K562 (cell line): ENCODE measurements at regions not wholly inside any gene's neighbourhood (a gene's known extent, or its start where the extent isn't known, plus 50 kb on each side); places are given as distances from the start of the nearest gene placed in this dataset.

Source experiments
- ATAC-seq: fragments of 200-7000 bp; cut with Tn5 transposase; 3 replicates; pipeline ENCODE4 v1.9.1; 2020; ENCODE audit warnings: moderate library complexity
- BruUV-seq: library from RNA; stranded (reverse); fragments of 400-500 nt; replicated peaks from 2 replicates; lab custom pipeline; 2021; lab: Mats Ljungman, UMichigan
- CTCF ChIA-PET: fragments of 300-600 bp; formaldehyde crosslinking; extraction: SDS; loops from one replicate; lab custom pipeline; 2021; ENCODE audit warnings: low intra/inter-chr PET ratio; lab: Yijun Ruan, JAX
- POLR2A ChIA-PET: fragments of 300-600, 350-650 bp; sonication (Branson Sonifier 250); formaldehyde crosslinking; extraction: SDS; loops from one replicate; lab custom pipeline; 2021; ENCODE audit warnings: antibody characterized with exemption, inconsistent platforms; lab: Yijun Ruan, JAX
- DNase-seq, 4 experiments: peaks; one replicate each; pipeline versions ENCODE4 v3.0.0 to v3.0.0-alpha.2; 2011 to 2018; ENCODE audit warnings: low spot score in 3 of 4, mixed read lengths in 3 of 4; ENCODE audit errors: extremely low read depth in 1 of 4
- FAIRE-seq: peaks from 2 replicates; lab custom pipeline; 2011; peaks lifted over from hg19 to GRCh38; lab: Jason Lieb, UNC
- H2AFZ ChIP-seq: 2 replicates; pipeline ENCODE4 v1.6.0; 2011; ENCODE audit warnings: low read depth, low read length, control low read depth, inconsistent platforms
- H3K27ac ChIP-seq: fragments of 200-600 bp; 3 replicates; pipeline ENCODE4 v1.8.0; 2011; ENCODE audit warnings: low read depth, mild to moderate bottlenecking, control low read depth, inconsistent platforms, low read length, moderate library complexity, mixed read lengths; ENCODE audit errors: extremely low read depth
- H3K27me3 ChIP-seq, 2 experiments: fragments of 300-600 bp in 1 of 2; 2 replicates in 1 of 2; 3 replicates in 1 of 2; pipeline versions ENCODE4 v1.6.0 to v1.8.0; 2011; ENCODE audit warnings: inconsistent platforms in 2 of 2, low read length in 2 of 2, mild to moderate bottlenecking in 1 of 2, mixed read lengths in 1 of 2, moderate library complexity in 1 of 2; ENCODE audit not compliant: control insufficient read depth in 2 of 2, insufficient read depth in 2 of 2
- H3K36me3 ChIP-seq: fragments of 300-600 bp; 3 replicates; pipeline ENCODE4 v1.8.0; 2011; ENCODE audit warnings: mild to moderate bottlenecking, low read length, inconsistent platforms; ENCODE audit not compliant: control insufficient read depth, insufficient read depth
- H3K4me1 ChIP-seq, 2 experiments: fragments of 200-600 bp in 1 of 2; replicated peaks in 1 of 2; 2 replicates in 1 of 2; 3 replicates in 1 of 2; pipeline versions ENCODE4 v1.5.1 to v1.8.0; 2011; ENCODE audit warnings: inconsistent platforms in 2 of 2, low read length in 2 of 2, mild to moderate bottlenecking in 1 of 2, mixed read lengths in 1 of 2, moderate library complexity in 1 of 2; ENCODE audit not compliant: control insufficient read depth in 2 of 2, insufficient read depth in 2 of 2
- H3K4me2 ChIP-seq: 2 replicates; pipeline ENCODE4 v1.6.1; 2011; ENCODE audit warnings: low read length, control low read depth, inconsistent platforms, mixed read lengths; ENCODE audit not compliant: insufficient read depth
- H3K4me3 ChIP-seq: fragments of 200-600 bp; sonication (generic), shearing (Covaris generic); 2 replicates; pipeline ENCODE4 v1.5.1; 2016; ENCODE audit warnings: control low read depth, inconsistent platforms
- H3K79me2 ChIP-seq: fragments of 200-600 bp; 3 replicates; pipeline ENCODE4 v1.8.0; 2011; ENCODE audit warnings: low read length, inconsistent platforms; ENCODE audit not compliant: control insufficient read depth, insufficient read depth
- H3K9ac ChIP-seq, 2 experiments: 2 replicates each; pipeline versions ENCODE4 v1.6.0 to v1.6.1; 2011; ENCODE audit warnings: low read depth in 2 of 2, low read length in 2 of 2, control low read depth in 1 of 2, inconsistent platforms in 1 of 2, mild to moderate bottlenecking in 1 of 2, mixed read lengths in 1 of 2; ENCODE audit not compliant: insufficient read depth in 1 of 2
- H3K9me1 ChIP-seq: one replicate; pipeline ENCODE4 v1.6.0; 2011; ENCODE audit warnings: inconsistent platforms, mild to moderate bottlenecking, low read length, moderate library complexity; ENCODE audit not compliant: control insufficient read depth, insufficient read depth
- H3K9me3 ChIP-seq: replicated peaks from 2 replicates; pipeline ENCODE4 v1.5.1; 2011; ENCODE audit warnings: low read depth, low read length, inconsistent platforms; ENCODE audit not compliant: control insufficient read depth, insufficient read depth
- H4K20me1 ChIP-seq: replicated peaks from 2 replicates; pipeline ENCODE4 v1.6.1; 2011; ENCODE audit warnings: low read length, inconsistent platforms, mixed read lengths; ENCODE audit not compliant: control insufficient read depth, insufficient read depth
- DLX4 ChIP-seq: fragments of 250-450 bp; sonication (Bioruptor Pico); IDR thresholded peaks from 2 replicates; pipeline ENCODE4 v1.6.1; 2021; ENCODE audit warnings: mild to moderate bottlenecking
- MAFF ChIP-seq: IDR thresholded peaks from 2 replicates; pipeline ENCODE4 v1.6.1; 2012; ENCODE audit warnings: low read length, improper control_type of control experiment
- RNF219 ChIP-seq: fragments of 250-450 bp; sonication (Bioruptor Pico); IDR thresholded peaks from 2 replicates; pipeline ENCODE4 v1.5.0; 2022; ENCODE audit warnings: mild to moderate bottlenecking
- ZBTB49 ChIP-seq: sonication (generic); formaldehyde crosslinking; IDR thresholded peaks from 2 replicates; pipeline ENCODE4 v1.8.0; 2022; ENCODE audit warnings: missing genetic modification reagents, mild to moderate bottlenecking, borderline replicate concordance
- ZC3H8 ChIP-seq: fragments of 450-650 bp; IDR thresholded peaks from 2 replicates; pipeline ENCODE4 v1.6.1; 2017
- ZNF143 ChIP-seq: sonication (generic); formaldehyde crosslinking; IDR thresholded peaks from 2 replicates; pipeline ENCODE4 v1.9.0; 2022; ENCODE audit warnings: mild to moderate bottlenecking, missing genetic modification reagents
- ZNF316 ChIP-seq: fragments of 450-650 bp; IDR thresholded peaks from 2 replicates; pipeline ENCODE4 v1.6.1; 2016
- WGBS: fragments of 100-300 bp; shearing (Covaris generic); methylation state at CpG from one replicate; pipeline ENCODE4 v1.1.6; 2016; ENCODE audit warnings: low coverage, mixed read lengths; ENCODE audit not compliant: insufficient coverage; ENCODE audit errors: missing lambda C conversion rate; 5-methylcytosine and 5-hydroxymethylcytosine counted together
- in situ Hi-C: fragments of 300-500 bp; cut with MboI; formaldehyde crosslinking; loops from 4 replicates; pipeline ENCODE4 v1.15.0; 2018; ENCODE audit warnings: inconsistent platforms, mixed read lengths
- intact Hi-C: fragments of 100-400 bp; cut with micrococcal nuclease; formaldehyde crosslinking; loops from 2 replicates; pipeline ENCODE4 v1.14.2; 2022

DNA sequence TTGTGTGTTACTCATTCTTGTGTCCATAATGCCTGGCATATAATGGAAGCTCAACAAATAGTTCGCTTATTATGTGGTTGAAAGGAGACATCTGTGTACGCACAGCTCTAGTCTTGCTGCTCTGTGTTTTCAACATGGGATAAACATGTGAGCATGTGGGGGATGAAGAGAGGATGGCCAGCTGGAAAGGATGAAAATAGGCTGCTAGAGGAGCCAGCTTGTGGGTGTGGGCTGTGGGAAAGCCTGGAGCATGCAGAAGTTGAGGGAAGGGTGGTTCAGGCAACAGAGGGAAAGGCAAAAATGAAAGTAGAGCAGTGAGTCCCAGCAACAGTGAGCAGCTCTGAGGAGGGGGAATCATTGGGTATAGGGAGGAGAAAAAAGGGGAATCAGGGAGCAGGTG, 324.6 kb upstream of the CDH11 start:
- intact Hi-C loops (no loop called here), in situ Hi-C loops (no loop called here)
- Histone ChIP-seq H3K27me3 (no peaks in the 10 kb centered on the region), H2AFZ (no peak overlapping the region), H3K4me2 (no peak overlapping the region), H3K9me3 (no peaks in the 10 kb centered on the region), H3K9ac (no peak overlapping the region), H3K79me2 (no peaks in the 10 kb centered on the region), H3K4me1 (no peaks in the 10 kb centered on the region), H3K9me1 (no peaks in the 10 kb centered on the region), H3K36me3 (no peaks in the 10 kb centered on the region), H3K27ac (no peak overlapping the region), H4K20me1 (no peaks in the 10 kb centered on the region), H3K4me3 (no peak overlapping the region)
- 0% methylated on average over 2 of the region's 2 CpGs for WGBS
- DNase-seq = no peak
- ChIA-PET CTCF (no interaction called here), POLR2A (no interaction called here)
- no peak for ATAC-seq
- TF ChIP-seq DLX4 (CRISPR knock-in tag) = no peak
- no peak for FAIRE-seq
- BruUV-seq = no TSS peak

GRCh38 chr16:65445313-65446260, 323.7 kb upstream of the CDH11 start:
- intact Hi-C loops = no loop called here
- H3K4me2 ChIP-seq = no peak overlapping the region
- TF ChIP-seq ZNF316 (peak; percentile 31; the same call in 1 of the 2 replicates), MAFF (peak; percentile 24), ZBTB49 (CRISPR knock-in tag) (no peak), ZC3H8 (no peak), RNF219 (no peak), ZNF143 (CRISPR knock-in tag) (no peak)
- TF ChIP-seq, all 486 proteins: peak for 2
- Histone ChIP-seq H3K27me3 (no peaks in the 10 kb centered on the region), H3K27ac (no peak overlapping the region), H2AFZ (no peak overlapping the region), H4K20me1 (no peaks in the 10 kb centered on the region), H3K36me3 (no peaks in the 10 kb centered on the region), H3K9me3 (no peaks in the 10 kb centered on the region), H3K4me3 (no peak overlapping the region), H3K9ac (no peak overlapping the region), H3K79me2 (no peaks in the 10 kb centered on the region), H3K4me1 (no peaks in the 10 kb centered on the region), H3K9me1 (no peaks in the 10 kb centered on the region)
- FAIRE-seq (no peak), ATAC-seq (no peak), DNase-seq (no peak)
- in situ Hi-C loops = no loop called here
- BruUV-seq = no TSS peak
- POLR2A ChIA-PET = no interaction called here
- CTCF ChIA-PET = no interaction called here
- WGBS = 0% methylated on average over 1 of the region's 1 CpG
